WTC11 (cell line): ENCODE measurements at regions not wholly inside any gene's neighbourhood (a gene's known extent, or its start where the extent isn't known, plus 50 kb on each side); places are given as distances from the start of the nearest gene placed in this dataset.

Experiments
- ATAC-seq: fragments of 200-7000 bp; cut with Tn5 transposase; 2 replicates; pipeline ENCODE4 v1.10.0; 2021; ENCODE audit warnings: mild to moderate bottlenecking, moderate library complexity
- CTCF ChIA-PET: fragments of 300-600 bp; sonication (Branson Sonifier 250); formaldehyde crosslinking; loops from one replicate; lab custom pipeline; 2021; ENCODE audit warnings: antibody characterized with exemption; lab: Charles Lee
- POLR2A ChIA-PET: fragments of 350-600 bp; sonication (Branson Sonifier 250); formaldehyde crosslinking; loops from one replicate; lab custom pipeline; 2021; ENCODE audit warnings: antibody characterized with exemption; lab: Charles Lee
- DNase-seq: peaks from one replicate; pipeline ENCODE4 v3.0.0; 2021; ENCODE audit warnings: low spot score
- H3K27ac Mint-ChIP-seq: 2 replicates; pipeline ENCODE4 v1.8.0; 2021; ENCODE audit warnings: mixed read lengths
- H3K27me3 Mint-ChIP-seq: 2 replicates; pipeline ENCODE4 v1.8.0; 2021; ENCODE audit warnings: low read depth, mild to moderate bottlenecking, moderate library complexity, mixed read lengths
- H3K36me3 Mint-ChIP-seq: 2 replicates; pipeline ENCODE4 v1.8.0; 2021; ENCODE audit warnings: mixed read lengths
- H3K4me1 Mint-ChIP-seq: 2 replicates; pipeline ENCODE4 v1.8.0; 2022; ENCODE audit warnings: mixed read lengths
- H3K4me3 Mint-ChIP-seq: 2 replicates; pipeline ENCODE4 v1.8.0; 2021; ENCODE audit warnings: mild to moderate bottlenecking, moderate library complexity, mixed read lengths
- H3K9me3 Mint-ChIP-seq: 2 replicates; pipeline ENCODE4 v1.8.0; 2021; ENCODE audit warnings: mixed read lengths
- CBFB ChIP-seq: sonication (generic); formaldehyde crosslinking; IDR thresholded peaks from 2 replicates; pipeline ENCODE4 v1.8.1; 2022; ENCODE audit warnings: mild to moderate bottlenecking, low read depth, missing genetic modification reagents
- ELF4 ChIP-seq: sonication (generic); formaldehyde crosslinking; IDR thresholded peaks from 2 replicates; pipeline ENCODE4 v1.8.1; 2022; ENCODE audit warnings: low read depth, mild to moderate bottlenecking, moderate library complexity, missing genetic modification reagents
- ETV6 ChIP-seq: sonication (generic); formaldehyde crosslinking; IDR thresholded peaks from 2 replicates; pipeline ENCODE4 v1.8.1; 2022; ENCODE audit warnings: mild to moderate bottlenecking, missing genetic modification reagents
- GABPB1 ChIP-seq: sonication (generic); formaldehyde crosslinking; IDR thresholded peaks from 2 replicates; pipeline ENCODE4 v1.8.1; 2023; ENCODE audit warnings: mild to moderate bottlenecking, missing genetic modification reagents
- GTF2I ChIP-seq: fragments of 250-450 bp; sonication (Bioruptor Pico); conservative IDR thresholded peaks from 2 replicates; pipeline ENCODE4 v1.4.0; 2021; ENCODE audit warnings: mild to moderate bottlenecking
- IRF2 ChIP-seq: sonication (generic); formaldehyde crosslinking; IDR thresholded peaks from 2 replicates; pipeline ENCODE4 v1.8.0; 2022; ENCODE audit warnings: low read depth, missing genetic modification reagents, borderline replicate concordance
- KAT7 ChIP-seq: sonication (generic); formaldehyde crosslinking; IDR thresholded peaks from 2 replicates; pipeline ENCODE4 v1.8.1; 2023; ENCODE audit warnings: missing genetic modification reagents, mild to moderate bottlenecking, borderline replicate concordance
- NFATC4 ChIP-seq: fragments of 250-450 bp; sonication (Bioruptor Pico); IDR thresholded peaks from 2 replicates; pipeline ENCODE4 v1.9.0; 2021; ENCODE audit warnings: mild to moderate bottlenecking
- NFE2L1 ChIP-seq: sonication (generic); formaldehyde crosslinking; IDR thresholded peaks from 2 replicates; pipeline ENCODE4 v1.8.1; 2023; ENCODE audit warnings: missing genetic modification reagents
- OVOL2 ChIP-seq: fragments of 250-450 bp; sonication (Bioruptor Pico); IDR thresholded peaks from 2 replicates; pipeline ENCODE4 v1.9.0; 2021; ENCODE audit warnings: mild to moderate bottlenecking, borderline replicate concordance
- TEAD1 ChIP-seq: sonication (generic); formaldehyde crosslinking; IDR thresholded peaks from 2 replicates; pipeline ENCODE4 v1.8.0; 2022; ENCODE audit warnings: mild to moderate bottlenecking, missing genetic modification reagents
- ZBTB21 ChIP-seq: sonication (generic); formaldehyde crosslinking; IDR thresholded peaks from 2 replicates; pipeline ENCODE4 v1.8.1; 2023; ENCODE audit warnings: mild to moderate bottlenecking, missing genetic modification reagents, borderline replicate concordance
- ZNF232 ChIP-seq: sonication (generic); formaldehyde crosslinking; IDR thresholded peaks from 2 replicates; pipeline ENCODE4 v1.8.0; 2022; ENCODE audit warnings: mild to moderate bottlenecking, missing genetic modification reagents
- ZNF396 ChIP-seq: fragments of 250-450 bp; sonication (Bioruptor Pico); IDR thresholded peaks from 2 replicates; pipeline ENCODE4 v1.8.0; 2021; ENCODE audit warnings: mild to moderate bottlenecking, moderate library complexity, borderline replicate concordance
- ZNF416 ChIP-seq: fragments of 250-450 bp; sonication (Bioruptor Pico); IDR thresholded peaks from 2 replicates; pipeline ENCODE4 v1.9.0; 2021; ENCODE audit warnings: mild to moderate bottlenecking, inconsistent platforms
- ZNF423 ChIP-seq: fragments of 250-450 bp; sonication (Bioruptor Pico); IDR thresholded peaks from 2 replicates; pipeline ENCODE4 v2.1.2; 2022; ENCODE audit warnings: mild to moderate bottlenecking, moderate library complexity
- TF ChIP-seq, protein P1 (sequence below): fragments of 250-450 bp; sonication (Bioruptor Pico); IDR thresholded peaks from 2 replicates; pipeline ENCODE4 v1.8.0; 2021; ENCODE audit warnings: mild to moderate bottlenecking
- TF ChIP-seq, protein P2 (sequence below): sonication (generic); formaldehyde crosslinking; IDR thresholded peaks from 2 replicates; pipeline ENCODE4 v1.8.0; 2023; ENCODE audit warnings: missing genetic modification reagents, mild to moderate bottlenecking, borderline replicate concordance
- TF ChIP-seq, protein P3 (sequence below): sonication (generic); formaldehyde crosslinking; IDR thresholded peaks from 2 replicates; pipeline ENCODE4 v1.8.1; 2022; ENCODE audit warnings: mild to moderate bottlenecking, missing genetic modification reagents, moderate library complexity, borderline replicate concordance
- TF ChIP-seq, protein P4 (sequence below): sonication (generic); formaldehyde crosslinking; IDR thresholded peaks from 2 replicates; pipeline ENCODE4 v1.8.1; 2022; ENCODE audit warnings: mild to moderate bottlenecking, moderate library complexity, missing genetic modification reagents
- TF ChIP-seq, protein P5 (sequence below): sonication (generic); formaldehyde crosslinking; IDR thresholded peaks from 2 replicates; pipeline ENCODE4 v1.8.0; 2023; ENCODE audit warnings: mild to moderate bottlenecking, missing genetic modification reagents
- TF ChIP-seq, protein P6 (sequence below): sonication (generic); formaldehyde crosslinking; conservative IDR thresholded peaks from 2 replicates; pipeline ENCODE4 v1.8.1; 2023; ENCODE audit warnings: mild to moderate bottlenecking, low read depth, missing genetic modification reagents, moderate library complexity

DNA sequence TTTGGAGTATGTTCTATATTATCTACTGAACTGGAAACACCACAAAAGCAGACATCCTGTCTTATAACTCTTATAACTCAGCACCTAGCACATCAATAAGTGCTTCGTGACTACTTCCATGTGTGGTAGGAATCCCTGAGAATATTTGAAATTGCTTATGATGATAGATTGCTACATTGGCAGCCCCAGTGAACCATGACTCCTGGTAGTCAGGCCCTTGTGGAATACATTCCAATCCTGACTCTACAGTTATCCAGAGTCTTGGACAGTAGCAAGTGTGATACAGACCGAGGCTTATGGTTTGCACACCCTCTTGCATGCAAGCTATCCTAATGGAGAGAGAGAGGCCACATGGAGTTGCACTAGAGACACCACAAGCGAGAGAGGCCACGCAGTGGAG is 59.5 kb upstream of the PHF21A start:
- TF ChIP-seq, protein P1, sequence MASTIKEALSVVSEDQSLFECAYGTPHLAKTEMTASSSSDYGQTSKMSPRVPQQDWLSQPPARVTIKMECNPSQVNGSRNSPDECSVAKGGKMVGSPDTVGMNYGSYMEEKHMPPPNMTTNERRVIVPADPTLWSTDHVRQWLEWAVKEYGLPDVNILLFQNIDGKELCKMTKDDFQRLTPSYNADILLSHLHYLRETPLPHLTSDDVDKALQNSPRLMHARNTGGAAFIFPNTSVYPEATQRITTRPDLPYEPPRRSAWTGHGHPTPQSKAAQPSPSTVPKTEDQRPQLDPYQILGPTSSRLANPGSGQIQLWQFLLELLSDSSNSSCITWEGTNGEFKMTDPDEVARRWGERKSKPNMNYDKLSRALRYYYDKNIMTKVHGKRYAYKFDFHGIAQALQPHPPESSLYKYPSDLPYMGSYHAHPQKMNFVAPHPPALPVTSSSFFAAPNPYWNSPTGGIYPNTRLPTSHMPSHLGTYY (CRISPR knock-in tag): no peak
- TF ChIP-seq TEAD1 (no peak), KAT7 (CRISPR knock-in tag) (no peak), ZNF416 (CRISPR knock-in tag) (no peak), OVOL2 (CRISPR knock-in tag) (no peak), GABPB1 (CRISPR knock-in tag) (no peak), ZBTB21 (CRISPR knock-in tag) (no peak), NFATC4 (no peak), ZNF423 (CRISPR knock-in tag) (no peak), ZNF396 (CRISPR knock-in tag) (no peak), ELF4 (no peak), GTF2I (CRISPR knock-in tag) (no peak), ETV6 (no peak), NFE2L1 (no peak), CBFB (CRISPR knock-in tag) (no peak)
- TF ChIP-seq, protein P2, sequence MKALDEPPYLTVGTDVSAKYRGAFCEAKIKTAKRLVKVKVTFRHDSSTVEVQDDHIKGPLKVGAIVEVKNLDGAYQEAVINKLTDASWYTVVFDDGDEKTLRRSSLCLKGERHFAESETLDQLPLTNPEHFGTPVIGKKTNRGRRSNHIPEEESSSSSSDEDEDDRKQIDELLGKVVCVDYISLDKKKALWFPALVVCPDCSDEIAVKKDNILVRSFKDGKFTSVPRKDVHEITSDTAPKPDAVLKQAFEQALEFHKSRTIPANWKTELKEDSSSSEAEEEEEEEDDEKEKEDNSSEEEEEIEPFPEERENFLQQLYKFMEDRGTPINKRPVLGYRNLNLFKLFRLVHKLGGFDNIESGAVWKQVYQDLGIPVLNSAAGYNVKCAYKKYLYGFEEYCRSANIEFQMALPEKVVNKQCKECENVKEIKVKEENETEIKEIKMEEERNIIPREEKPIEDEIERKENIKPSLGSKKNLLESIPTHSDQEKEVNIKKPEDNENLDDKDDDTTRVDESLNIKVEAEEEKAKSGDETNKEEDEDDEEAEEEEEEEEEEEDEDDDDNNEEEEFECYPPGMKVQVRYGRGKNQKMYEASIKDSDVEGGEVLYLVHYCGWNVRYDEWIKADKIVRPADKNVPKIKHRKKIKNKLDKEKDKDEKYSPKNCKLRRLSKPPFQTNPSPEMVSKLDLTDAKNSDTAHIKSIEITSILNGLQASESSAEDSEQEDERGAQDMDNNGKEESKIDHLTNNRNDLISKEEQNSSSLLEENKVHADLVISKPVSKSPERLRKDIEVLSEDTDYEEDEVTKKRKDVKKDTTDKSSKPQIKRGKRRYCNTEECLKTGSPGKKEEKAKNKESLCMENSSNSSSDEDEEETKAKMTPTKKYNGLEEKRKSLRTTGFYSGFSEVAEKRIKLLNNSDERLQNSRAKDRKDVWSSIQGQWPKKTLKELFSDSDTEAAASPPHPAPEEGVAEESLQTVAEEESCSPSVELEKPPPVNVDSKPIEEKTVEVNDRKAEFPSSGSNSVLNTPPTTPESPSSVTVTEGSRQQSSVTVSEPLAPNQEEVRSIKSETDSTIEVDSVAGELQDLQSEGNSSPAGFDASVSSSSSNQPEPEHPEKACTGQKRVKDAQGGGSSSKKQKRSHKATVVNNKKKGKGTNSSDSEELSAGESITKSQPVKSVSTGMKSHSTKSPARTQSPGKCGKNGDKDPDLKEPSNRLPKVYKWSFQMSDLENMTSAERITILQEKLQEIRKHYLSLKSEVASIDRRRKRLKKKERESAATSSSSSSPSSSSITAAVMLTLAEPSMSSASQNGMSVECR (CRISPR knock-in tag): no peak
- TF ChIP-seq, protein P3, sequence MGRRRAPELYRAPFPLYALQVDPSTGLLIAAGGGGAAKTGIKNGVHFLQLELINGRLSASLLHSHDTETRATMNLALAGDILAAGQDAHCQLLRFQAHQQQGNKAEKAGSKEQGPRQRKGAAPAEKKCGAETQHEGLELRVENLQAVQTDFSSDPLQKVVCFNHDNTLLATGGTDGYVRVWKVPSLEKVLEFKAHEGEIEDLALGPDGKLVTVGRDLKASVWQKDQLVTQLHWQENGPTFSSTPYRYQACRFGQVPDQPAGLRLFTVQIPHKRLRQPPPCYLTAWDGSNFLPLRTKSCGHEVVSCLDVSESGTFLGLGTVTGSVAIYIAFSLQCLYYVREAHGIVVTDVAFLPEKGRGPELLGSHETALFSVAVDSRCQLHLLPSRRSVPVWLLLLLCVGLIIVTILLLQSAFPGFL (CRISPR knock-in tag): no peak
- TF ChIP-seq, all 79 proteins: peak for 0
- ATAC-seq: no peak
- Mint-ChIP-seq H3K27ac (no peak overlapping the region), H3K9me3 (peaks cover 15% of the 10 kb centered on the region), H3K27me3 (peaks cover 3% of the 10 kb centered on the region), H3K36me3 (no peaks in the 10 kb centered on the region), H3K4me1 (no peaks in the 10 kb centered on the region), H3K4me3 (no peak overlapping the region)
- ChIA-PET CTCF (no interaction called here), POLR2A (no interaction called here)
- no peak for DNase-seq

DNA sequence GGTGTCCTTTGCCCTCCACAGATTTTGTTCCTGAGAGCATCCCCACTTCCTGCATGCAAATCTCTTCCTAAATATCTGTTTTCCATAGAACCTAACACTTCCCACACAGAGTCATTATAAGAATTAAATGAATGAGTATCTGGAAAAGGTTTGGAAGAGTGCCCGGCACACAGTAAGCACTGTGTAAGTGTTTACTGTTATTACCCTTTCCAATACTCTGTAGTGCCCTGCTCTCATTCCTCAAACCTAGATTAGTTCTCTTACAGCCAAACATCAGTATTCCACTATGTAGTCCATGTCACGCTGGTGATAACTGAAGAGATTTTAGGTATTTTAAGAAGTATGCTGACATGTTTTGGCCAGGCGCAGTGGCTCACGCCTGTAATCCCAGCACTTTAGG is 57.3 kb upstream of the PHF21A start:
- Mint-ChIP-seq H3K36me3 (no peaks in the 10 kb centered on the region), H3K27ac (no peak overlapping the region), H3K27me3 (peaks cover 3% of the 10 kb centered on the region), H3K4me3 (no peak overlapping the region), H3K4me1 (no peaks in the 10 kb centered on the region), H3K9me3 (peaks cover 10% of the 10 kb centered on the region; the same call in 1 of the 2 replicates)
- ATAC-seq (no peak), DNase-seq (no peak)
- ChIA-PET POLR2A (interaction anchor here (0.6 kb wide), 1 partner anchor 16 kb away, joined by 4 read pairs; no protein-coding TSS in a partner anchor), CTCF (interaction anchor here (1.5 kb wide), 1 partner anchor 136 kb away, joined by 3 read pairs; no protein-coding TSS in a partner anchor)
- TF ChIP-seq, protein P1 (CRISPR knock-in tag): no peak
- TF ChIP-seq, protein P4, sequence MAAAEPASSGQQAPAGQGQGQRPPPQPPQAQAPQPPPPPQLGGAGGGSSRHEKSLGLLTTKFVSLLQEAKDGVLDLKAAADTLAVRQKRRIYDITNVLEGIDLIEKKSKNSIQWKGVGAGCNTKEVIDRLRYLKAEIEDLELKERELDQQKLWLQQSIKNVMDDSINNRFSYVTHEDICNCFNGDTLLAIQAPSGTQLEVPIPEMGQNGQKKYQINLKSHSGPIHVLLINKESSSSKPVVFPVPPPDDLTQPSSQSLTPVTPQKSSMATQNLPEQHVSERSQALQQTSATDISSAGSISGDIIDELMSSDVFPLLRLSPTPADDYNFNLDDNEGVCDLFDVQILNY (CRISPR knock-in tag): no peak
- TF ChIP-seq IRF2 (no peak), NFE2L1 (no peak), ZNF232 (no peak)
- TF ChIP-seq, protein P5, sequence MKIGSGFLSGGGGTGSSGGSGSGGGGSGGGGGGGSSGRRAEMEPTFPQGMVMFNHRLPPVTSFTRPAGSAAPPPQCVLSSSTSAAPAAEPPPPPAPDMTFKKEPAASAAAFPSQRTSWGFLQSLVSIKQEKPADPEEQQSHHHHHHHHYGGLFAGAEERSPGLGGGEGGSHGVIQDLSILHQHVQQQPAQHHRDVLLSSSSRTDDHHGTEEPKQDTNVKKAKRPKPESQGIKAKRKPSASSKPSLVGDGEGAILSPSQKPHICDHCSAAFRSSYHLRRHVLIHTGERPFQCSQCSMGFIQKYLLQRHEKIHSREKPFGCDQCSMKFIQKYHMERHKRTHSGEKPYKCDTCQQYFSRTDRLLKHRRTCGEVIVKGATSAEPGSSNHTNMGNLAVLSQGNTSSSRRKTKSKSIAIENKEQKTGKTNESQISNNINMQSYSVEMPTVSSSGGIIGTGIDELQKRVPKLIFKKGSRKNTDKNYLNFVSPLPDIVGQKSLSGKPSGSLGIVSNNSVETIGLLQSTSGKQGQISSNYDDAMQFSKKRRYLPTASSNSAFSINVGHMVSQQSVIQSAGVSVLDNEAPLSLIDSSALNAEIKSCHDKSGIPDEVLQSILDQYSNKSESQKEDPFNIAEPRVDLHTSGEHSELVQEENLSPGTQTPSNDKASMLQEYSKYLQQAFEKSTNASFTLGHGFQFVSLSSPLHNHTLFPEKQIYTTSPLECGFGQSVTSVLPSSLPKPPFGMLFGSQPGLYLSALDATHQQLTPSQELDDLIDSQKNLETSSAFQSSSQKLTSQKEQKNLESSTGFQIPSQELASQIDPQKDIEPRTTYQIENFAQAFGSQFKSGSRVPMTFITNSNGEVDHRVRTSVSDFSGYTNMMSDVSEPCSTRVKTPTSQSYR: no peak
- TF ChIP-seq, protein P6, sequence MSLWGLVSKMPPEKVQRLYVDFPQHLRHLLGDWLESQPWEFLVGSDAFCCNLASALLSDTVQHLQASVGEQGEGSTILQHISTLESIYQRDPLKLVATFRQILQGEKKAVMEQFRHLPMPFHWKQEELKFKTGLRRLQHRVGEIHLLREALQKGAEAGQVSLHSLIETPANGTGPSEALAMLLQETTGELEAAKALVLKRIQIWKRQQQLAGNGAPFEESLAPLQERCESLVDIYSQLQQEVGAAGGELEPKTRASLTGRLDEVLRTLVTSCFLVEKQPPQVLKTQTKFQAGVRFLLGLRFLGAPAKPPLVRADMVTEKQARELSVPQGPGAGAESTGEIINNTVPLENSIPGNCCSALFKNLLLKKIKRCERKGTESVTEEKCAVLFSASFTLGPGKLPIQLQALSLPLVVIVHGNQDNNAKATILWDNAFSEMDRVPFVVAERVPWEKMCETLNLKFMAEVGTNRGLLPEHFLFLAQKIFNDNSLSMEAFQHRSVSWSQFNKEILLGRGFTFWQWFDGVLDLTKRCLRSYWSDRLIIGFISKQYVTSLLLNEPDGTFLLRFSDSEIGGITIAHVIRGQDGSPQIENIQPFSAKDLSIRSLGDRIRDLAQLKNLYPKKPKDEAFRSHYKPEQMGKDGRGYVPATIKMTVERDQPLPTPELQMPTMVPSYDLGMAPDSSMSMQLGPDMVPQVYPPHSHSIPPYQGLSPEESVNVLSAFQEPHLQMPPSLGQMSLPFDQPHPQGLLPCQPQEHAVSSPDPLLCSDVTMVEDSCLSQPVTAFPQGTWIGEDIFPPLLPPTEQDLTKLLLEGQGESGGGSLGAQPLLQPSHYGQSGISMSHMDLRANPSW (CRISPR knock-in tag): no peak
